RWPE1 (cell line): ENCODE measurements at regions not wholly inside any gene's neighbourhood (a gene's known extent, or its start where the extent isn't known, plus 50 kb on each side); places are given as distances from the start of the nearest gene placed in this dataset.
"Not testable (repeated sequence)": the region's sequence is repeated elsewhere in the genome, so short reads cannot be mapped to it uniquely, and the experiment has no call there.

Experiments used
- CTCF ChIA-PET: fragments of 350-600 bp; sonication (Branson Sonifier 250); formaldehyde crosslinking; extraction: SDS; loops from one replicate; lab custom pipeline; 2021; lab: Yijun Ruan, JAX
- POLR2A ChIA-PET: fragments of 400-600 bp; formaldehyde crosslinking; extraction: SDS; loops from one replicate; lab custom pipeline; 2020; ENCODE audit warnings: antibody characterized with exemption; ENCODE audit not compliant: low non-redundant PET; lab: Yijun Ruan, JAX
- DNase-seq: peaks from one replicate; pipeline ENCODE4 v3.0.0; 2012; ENCODE audit warnings: low spot score
- H3K27ac ChIP-seq: fragments of 450-650 bp; 2 replicates; pipeline ENCODE4 v1.5.1; 2017
- TF ChIP-seq, protein P1 (sequence below): fragments of 450-650 bp; conservative IDR thresholded peaks from 2 replicates; pipeline ENCODE4 v1.5.1; 2017; ENCODE audit warnings: low read depth, mild to moderate bottlenecking

GRCh38 chr19:28544451-28545261 is 668.3 kb downstream of the UQCRFS1 start:
- TF ChIP-seq, protein P1, sequence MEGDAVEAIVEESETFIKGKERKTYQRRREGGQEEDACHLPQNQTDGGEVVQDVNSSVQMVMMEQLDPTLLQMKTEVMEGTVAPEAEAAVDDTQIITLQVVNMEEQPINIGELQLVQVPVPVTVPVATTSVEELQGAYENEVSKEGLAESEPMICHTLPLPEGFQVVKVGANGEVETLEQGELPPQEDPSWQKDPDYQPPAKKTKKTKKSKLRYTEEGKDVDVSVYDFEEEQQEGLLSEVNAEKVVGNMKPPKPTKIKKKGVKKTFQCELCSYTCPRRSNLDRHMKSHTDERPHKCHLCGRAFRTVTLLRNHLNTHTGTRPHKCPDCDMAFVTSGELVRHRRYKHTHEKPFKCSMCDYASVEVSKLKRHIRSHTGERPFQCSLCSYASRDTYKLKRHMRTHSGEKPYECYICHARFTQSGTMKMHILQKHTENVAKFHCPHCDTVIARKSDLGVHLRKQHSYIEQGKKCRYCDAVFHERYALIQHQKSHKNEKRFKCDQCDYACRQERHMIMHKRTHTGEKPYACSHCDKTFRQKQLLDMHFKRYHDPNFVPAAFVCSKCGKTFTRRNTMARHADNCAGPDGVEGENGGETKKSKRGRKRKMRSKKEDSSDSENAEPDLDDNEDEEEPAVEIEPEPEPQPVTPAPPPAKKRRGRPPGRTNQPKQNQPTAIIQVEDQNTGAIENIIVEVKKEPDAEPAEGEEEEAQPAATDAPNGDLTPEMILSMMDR: no peak
- H3K27ac ChIP-seq: no peak overlapping the region
- DNase-seq: no peak
- POLR2A ChIA-PET: no interaction called here
- CTCF ChIA-PET: no interaction called here

DNA sequence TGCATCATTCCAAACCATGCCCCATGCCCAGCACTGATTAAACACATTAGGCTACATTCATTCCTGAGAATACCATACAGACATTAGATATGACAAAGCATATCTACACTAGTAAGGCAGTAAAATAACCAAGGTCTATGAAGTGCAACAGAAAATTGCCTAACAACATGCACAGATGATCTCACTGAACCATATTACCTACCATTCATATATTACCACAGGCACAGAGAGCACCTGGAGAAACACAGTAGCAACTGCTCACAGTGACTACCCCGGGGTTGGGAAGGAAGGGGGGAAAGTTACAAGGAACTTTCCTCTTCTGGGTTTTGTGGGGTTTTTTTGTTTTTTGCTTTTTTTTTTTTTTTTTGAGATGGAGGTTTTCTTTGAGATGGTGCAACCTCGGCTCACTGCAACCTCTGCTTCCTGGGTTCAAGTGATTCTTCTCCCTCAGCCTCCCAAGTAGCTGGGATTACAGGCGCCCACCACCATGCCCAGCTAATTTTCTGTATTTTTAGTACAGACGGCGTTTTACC is 669.6 kb downstream of the UQCRFS1 start:
- CTCF ChIA-PET: no interaction called here
- no peak for DNase-seq
- no peak overlapping the region for H3K27ac ChIP-seq
- TF ChIP-seq, protein P1: no peak
- POLR2A ChIA-PET: no interaction called here

DNA sequence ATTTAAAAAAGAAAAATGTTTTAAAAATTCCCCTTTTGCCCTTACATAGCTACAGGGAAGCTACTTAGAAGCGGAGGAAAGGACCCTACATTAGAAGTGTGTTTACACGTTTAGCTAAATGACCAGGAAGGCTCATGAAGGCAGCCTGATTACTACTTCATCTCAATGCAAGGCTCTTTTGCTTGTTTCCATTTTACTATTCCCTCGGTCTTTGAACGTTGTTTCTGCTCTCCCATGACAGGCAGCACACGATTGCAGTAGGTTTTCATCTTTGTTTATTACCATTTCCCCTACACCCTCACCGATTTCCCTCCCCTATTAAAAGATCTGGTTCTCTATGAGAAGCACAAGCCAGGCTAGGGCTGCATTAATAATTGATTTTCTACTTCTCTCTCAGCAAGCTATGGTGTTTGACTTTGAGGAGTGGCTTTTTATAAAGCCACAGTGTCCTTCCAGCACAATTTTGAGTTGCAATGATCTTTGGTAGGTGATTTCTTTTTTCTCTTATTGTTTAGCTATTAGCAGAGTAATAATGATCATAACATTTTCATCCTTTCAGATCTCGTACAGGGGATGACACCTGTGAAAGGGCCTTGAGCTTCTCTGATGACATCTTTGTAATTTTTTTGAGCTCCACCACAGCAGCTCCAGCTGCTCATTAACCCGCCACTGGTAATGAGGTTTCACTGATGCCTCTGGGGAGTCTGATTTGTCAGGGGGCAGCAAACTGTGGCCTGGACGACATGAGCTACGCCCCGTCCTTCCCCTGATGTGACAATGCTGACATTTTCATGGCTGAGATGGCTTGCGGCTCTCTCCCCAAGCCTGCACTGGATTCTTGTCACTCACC is 670.3 kb downstream of the UQCRFS1 start:
- CTCF ChIA-PET: no interaction called here

DNA sequence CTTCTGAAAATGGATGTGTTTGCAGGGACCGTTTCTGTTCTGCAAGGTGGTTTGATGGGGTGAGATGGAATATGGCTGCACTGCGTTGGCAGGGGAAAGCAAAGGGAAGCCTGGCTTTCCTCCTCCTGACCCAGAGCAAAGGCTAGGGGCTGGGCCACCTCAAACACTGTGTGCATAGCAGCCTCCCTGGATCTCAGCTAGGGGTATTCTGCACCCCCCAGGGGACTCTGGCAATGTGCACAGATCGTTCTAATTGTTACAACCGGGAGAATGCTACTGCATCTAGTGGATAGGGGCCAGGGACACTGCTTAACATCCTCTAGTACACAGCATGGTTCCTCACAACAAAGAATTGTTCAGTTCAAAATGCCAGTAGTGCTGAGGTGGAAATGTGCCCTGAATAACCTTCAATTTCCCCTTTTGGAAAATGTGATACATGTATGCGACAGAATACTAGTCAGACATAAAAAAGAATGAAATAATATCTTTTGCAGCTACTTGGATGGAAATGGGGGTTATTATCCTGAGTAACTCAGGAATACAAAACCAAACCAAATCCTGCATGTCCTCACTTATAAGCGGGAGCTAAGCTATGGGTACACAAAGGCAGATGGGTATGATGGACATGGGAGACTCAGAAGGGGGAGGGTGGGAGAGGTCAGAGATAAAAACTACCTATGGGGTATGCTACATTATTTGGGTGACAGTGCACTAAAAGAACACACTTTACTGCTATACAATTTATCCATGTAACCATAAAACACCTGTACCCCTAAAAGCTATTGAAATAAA is 671.2 kb downstream of the UQCRFS1 start:
- ChIA-PET CTCF (no interaction called here), POLR2A (no interaction called here)
- H3K27ac ChIP-seq: no peak overlapping the region
- TF ChIP-seq, protein P1: no peak
- DNase-seq: no peak

More for the DNA sequence above, 670.3 kb downstream of the UQCRFS1 start:
- TF ChIP-seq, protein P1: no peak
- POLR2A ChIA-PET: no interaction called here
- H3K27ac ChIP-seq: no peak overlapping the region
- DNase-seq: no peak

DNA sequence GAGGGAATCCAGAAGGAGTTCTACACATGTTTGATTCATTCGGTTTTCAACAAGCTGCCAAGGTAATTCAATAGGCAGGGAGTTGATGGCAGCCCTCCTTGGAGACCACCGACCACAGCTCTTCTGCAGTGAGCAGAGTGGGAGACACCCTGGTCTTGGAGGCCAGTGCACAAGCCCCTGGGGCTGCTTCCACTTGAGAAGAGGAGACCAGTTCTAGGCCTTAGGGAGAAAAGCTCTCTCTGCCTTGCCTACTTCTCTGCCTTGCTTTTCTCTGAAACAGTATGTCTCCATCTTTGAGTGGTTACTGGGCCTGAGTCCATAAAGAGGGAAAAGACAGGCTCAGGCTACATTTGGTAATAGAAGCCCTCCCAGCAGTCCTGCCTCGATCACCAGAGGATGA is 671.9 kb downstream of the UQCRFS1 start:
- CTCF ChIA-PET: no interaction called here
- POLR2A ChIA-PET: no interaction called here
- TF ChIP-seq, protein P1: no peak
- DNase-seq: no peak
- no peak overlapping the region for H3K27ac ChIP-seq

DNA sequence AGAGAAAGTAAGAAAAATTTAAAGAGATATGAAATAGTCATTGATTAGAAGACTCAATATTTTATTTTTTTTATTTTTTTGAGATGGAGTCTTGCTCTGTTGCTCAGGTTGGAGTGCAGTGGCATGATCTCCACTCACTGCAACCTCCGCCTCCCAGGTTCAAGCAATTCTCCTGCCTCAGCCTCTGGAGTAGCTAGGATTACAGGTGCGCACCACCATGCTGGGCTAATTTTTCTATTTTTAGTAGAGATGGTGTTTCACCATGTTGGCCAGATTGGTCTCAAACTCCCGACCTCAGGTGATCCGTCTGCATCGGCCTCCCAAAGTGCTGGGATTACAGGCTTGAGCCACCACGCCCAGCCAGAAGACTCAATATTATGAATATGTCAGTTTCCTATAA is 672.6 kb downstream of the UQCRFS1 start:
- CTCF ChIA-PET, POLR2A ChIA-PET, DNase-seq, H3K27ac ChIP-seq: not testable (repeated sequence)
